ENCODE measurements at regions not wholly inside any gene's neighbourhood (a gene's known extent, or its start where the extent isn't known, plus 50 kb on each side); places are given as distances from the start of the nearest gene placed in this dataset.
"Not testable (repeated sequence)": the region's sequence is repeated elsewhere in the genome, so short reads cannot be mapped to it uniquely, and the experiment has no call there.

DNA sequence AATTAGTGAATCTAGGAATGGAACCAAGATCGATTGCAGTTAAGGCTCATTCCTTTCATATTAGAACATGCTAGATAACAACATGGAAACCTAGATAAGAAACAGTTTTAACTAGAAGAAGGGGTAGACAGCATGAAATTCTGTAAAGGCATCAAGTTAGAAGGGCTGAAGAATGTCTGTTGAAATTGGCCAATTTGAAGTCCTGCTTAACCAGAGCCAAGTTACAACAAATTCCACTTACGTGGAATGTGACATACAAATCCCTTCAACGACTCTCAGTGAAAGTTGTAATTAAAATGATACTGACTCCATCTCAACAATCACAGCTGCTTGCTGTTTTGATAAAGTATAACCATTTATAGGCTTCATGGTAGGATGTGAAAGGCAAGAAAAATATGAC, 1065.7 kb downstream of the DNAJB9 start:
- no peak for DNase-seq (ENCODE audit: low read depth)

DNA sequence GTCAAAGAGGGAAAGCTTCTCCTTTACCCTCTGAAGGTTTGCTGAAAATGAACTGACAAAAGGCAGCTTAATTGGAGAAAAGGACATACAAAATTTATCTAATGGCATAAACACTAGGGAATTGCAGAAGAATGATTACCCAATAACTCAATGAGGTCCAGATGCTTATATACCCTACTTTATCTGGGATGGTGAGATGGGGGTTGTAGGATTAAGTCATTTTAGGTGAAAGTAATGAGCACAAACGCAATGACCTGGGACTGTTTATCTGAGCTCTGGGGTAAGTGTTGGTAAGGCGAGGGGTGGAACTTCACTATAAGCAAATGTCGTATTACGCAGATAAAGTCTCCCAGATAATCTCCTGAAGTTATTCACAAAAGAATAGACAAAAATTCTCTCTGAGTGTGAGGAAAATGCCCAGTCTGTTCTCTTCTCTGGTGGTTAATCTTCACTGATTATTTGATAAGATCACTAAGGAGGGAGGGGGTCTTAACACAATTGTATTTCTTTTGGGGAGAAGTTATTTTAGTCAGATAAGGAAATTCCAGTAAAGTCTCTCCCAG, 1067.8 kb downstream of the DNAJB9 start:
- DNase-seq (ENCODE audit: low read depth), result no peak

- DNase-seq (ENCODE audit: low read depth), result no peak
These were observed 1068.6 kb downstream of the DNAJB9 start for GRCh38 chr7:109638321-109638720.

DNA sequence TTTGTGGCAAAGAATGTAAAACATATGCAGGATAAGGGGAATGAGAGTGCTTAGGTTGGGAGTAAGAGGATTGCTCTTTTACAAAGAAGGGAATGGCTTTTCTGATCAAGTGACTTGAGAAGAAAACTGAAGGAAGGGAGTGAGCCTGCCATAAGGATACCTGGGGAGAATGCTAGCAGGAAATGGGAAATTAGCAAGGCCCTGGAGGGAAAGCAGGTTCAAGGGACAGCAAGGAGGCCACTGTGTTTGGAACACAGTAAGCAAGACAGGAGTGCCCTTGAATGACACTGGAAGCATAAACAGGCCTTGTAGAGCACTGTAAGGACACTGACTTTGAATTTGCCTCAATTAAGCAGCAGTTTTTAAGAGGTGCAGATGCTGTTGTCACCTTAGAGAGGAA, 1069.9 kb downstream of the DNAJB9 start:
- DNase-seq (ENCODE audit: low read depth), result no peak

- DNase-seq (ENCODE audit: low read depth), result no peak
These were observed 1071.8 kb downstream of the DNAJB9 start for GRCh38 chr7:109641445-109641844.

- no peak for DNase-seq (ENCODE audit: low read depth)
These were observed 1076.5 kb downstream of the DNAJB9 start for GRCh38 chr7:109646124-109646523.

DNA sequence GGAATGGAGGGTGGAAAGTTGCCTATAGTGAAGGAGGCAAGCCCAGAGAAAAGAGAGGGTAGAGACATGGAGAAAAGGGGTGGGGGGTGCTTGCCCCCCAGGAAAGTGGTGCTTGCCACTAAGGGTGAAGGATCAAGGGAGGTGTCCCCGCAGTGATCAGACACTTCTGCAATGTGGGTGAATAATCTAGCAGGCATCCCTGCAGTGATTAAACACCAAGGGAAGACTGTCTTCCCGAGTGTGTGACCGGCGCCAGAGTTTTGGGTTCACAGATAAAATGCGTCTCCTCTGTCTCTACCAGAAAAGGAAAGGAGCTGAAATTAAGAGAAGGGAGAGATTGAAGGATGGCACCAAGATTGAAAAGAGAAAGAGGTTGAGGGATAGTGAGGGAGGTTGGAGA, 1076.9 kb downstream of the DNAJB9 start:
- DNase-seq (ENCODE audit: low read depth), result not testable (repeated sequence)

- DNase-seq (ENCODE audit: low read depth), result not testable (repeated sequence)
These were observed 1077.6 kb downstream of the DNAJB9 start for GRCh38 chr7:109647263-109647662.

GRCh38 chr7:109659261-109659660, 1089.6 kb downstream of the DNAJB9 start:
- DNase-seq (ENCODE audit: low read depth), result no peak

GRCh38 chr7:109660401-109660800, 1090.7 kb downstream of the DNAJB9 start:
- DNase-seq (ENCODE audit: low read depth), result no peak

GRCh38 chr7:109663806-109664205, 1094.1 kb downstream of the DNAJB9 start:
- DNase-seq (ENCODE audit: low read depth), result no peak

- not testable (repeated sequence) for DNase-seq (ENCODE audit: low read depth)
These were observed 1117.6 kb downstream of the DNAJB9 start for GRCh38 chr7:109687269-109687668.

DNA sequence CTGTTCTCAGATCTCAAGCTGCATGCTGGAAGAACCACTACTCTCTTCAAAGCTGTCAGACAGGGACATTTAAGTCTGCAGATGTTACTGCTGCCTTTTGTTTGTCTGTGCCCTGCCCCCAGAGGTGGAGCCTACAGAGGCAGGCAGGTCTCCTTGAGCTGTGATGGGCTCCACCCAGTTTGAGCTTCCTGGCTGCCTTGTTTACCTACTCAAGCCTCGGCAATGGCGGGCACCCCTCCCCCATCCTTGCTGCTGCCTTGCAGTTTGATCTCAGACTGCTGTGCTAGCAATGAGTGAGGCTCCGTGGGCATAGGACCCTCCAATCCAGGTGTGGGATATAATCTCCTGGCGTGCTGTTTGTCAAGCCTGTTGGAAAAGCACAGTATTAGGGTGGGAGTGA, 1122.9 kb downstream of the DNAJB9 start:
- DNase-seq (ENCODE audit: low read depth), result not testable (repeated sequence)

GRCh38 chr7:109694149-109695071, 1124.7 kb downstream of the DNAJB9 start:
- DNase-seq (ENCODE audit: low read depth), result no peak

DNA sequence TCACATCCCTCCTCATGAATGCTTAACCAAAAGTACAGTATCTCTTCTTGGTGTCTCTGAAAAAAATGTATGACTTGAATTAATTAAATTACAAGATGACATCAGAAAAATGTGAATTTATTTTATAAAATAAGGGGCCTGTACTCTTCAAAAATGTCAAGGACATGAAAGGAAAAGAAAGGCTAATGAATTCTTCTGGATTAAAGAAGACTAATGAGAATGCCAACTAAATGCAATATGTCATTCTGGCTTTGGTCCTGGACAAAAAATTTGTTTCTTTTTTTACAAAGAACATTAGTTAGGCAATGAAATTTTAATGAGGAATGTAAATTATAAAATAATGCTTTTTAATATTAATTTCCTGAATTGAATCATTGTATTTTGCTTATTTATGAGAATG, 1125.7 kb downstream of the DNAJB9 start:
- DNase-seq (ENCODE audit: low read depth), result no peak

DNA sequence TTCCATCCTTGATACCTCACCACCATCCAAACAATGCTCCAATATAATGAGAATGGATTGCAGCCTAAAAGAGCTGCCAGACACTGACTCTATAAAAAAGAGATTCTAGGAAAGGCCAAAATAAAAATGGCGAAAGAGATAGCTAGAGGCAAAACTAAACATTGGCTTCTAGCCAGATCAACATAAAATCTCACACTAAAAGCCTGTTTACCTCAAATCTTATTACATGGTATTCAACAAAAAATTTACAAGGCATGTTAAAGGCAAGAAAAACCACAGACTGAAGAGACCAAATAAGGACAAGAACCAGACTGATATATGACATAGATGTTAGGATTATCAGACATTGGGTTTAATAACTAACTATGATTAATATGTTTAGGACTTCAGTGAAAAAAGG, 1127.0 kb downstream of the DNAJB9 start:
- no peak for DNase-seq (ENCODE audit: low read depth)

DNA sequence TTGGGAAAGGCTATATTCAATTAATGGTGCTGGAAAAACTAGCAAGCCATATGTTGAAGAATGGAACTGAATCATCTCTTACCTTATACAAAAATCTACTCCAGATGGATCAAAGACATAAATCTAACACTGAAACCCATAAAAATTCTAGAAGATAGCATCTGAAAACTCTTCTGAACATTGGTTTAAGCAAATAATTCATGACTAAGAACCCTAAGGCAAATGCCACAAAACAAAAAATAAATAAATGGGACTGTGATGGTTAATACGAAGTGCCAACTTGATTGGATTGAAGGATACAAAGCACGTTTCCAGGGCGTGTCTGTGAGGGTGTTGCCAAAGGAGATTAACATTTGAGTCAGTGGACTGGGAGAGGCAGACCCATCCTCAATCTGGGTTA, 1130.0 kb downstream of the DNAJB9 start:
- no peak for DNase-seq (ENCODE audit: low read depth)

- no peak for DNase-seq (ENCODE audit: low read depth)
These were observed 1143.7 kb downstream of the DNAJB9 start for GRCh38 chr7:109713366-109713765.

GRCh38 chr7:109719359-109719758, 1149.7 kb downstream of the DNAJB9 start:
- DNase-seq (ENCODE audit: low read depth), result not testable (repeated sequence)

DNA sequence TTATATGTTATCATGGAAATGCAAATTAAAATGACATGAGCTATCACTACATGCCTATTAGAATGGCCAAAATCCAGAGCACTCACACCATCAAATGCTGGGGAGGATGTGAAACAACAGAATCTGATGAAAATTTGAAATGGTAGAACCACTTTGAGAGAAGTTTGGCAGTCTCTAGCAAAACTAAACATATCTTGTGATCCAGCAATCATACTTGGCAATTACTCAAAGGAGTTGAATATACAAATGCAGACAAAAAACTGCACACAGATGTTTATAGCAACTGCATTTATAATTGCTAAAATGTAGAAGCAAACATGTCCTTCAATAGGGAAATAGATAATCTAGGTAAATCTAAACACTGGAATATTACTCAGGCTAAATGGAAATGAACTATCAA, 1164.9 kb downstream of the DNAJB9 start:
- DNase-seq (ENCODE audit: low read depth), result no peak

GRCh38 chr7:109735881-109736280, 1166.2 kb downstream of the DNAJB9 start:
- no peak for DNase-seq (ENCODE audit: low read depth)

DNA sequence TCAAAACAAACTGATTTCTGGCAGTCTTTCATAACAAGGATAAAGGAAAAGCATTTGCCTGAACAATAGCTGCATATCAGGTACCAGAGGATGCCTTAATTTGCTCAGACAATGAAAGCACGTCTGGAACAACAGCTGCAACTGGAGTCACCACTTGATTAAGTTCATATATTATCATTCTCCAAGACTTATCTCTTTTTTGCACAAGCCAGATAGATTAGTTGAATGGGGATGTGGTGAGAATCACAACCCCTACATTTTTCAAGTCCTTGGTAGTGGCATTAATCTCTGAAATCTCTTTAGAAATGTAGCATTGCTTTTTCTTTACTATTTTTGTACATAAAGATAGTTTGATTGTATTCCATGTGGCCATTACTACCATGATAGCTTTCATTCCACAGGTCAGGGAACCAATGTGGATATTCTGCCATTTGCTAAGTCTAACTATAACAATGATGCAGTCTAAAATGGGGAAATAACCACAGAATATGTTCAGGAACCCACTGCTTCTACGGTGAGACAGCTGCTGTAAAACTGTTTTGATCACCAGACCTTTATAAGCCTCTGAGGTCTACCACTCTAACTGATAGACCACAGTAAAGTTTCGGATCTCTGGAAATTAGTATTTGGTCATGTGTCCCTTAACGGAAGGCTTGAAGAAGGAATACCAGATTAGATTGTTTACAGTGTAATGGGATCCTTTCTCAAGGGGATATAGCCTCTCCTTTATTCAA, 1176.2 kb downstream of the DNAJB9 start:
- DNase-seq (ENCODE audit: low read depth), result no peak

DNA sequence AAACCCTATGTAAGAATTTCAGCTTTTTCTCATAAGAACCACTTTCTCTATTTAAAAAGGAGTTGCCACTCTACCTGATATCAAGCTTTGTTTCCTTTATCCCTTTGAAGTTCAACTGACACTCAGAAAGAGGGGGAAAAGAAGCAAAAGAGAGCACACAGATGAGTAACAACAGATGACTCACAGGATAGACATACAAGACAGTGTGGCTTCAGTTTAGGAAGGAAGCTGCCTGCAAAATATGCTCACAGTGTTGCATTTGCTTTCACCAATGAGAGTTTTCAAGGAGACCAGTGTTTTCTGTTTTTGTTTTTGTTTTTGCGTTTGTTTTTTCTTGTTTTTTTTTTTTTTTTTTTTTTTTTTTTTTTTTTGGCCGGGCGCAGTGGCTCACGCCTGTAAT, 1181.6 kb downstream of the DNAJB9 start:
- DNase-seq (ENCODE audit: low read depth), result no peak
